SK-N-SH (cell line): ENCODE measurements at regions not wholly inside any gene's neighbourhood (a gene's known extent, or its start where the extent isn't known, plus 50 kb on each side); places are given as distances from the start of the nearest gene placed in this dataset.

Source experiments
- CTCF ChIA-PET: fragments of 300-600, 350-600 bp; formaldehyde crosslinking; extraction: SDS; loops from one replicate; lab custom pipeline; 2021; lab: Yijun Ruan, JAX
- POLR2A ChIA-PET: fragments of 350-600 bp; sonication (Branson Sonifier 250); formaldehyde crosslinking; extraction: SDS; loops from one replicate; lab custom pipeline; 2020; ENCODE audit warnings: antibody characterized with exemption, inconsistent platforms; lab: Yijun Ruan, JAX
- DNase-seq: peaks from one replicate; pipeline ENCODE4 v3.0.0; 2012
- H2AFZ ChIP-seq: fragments of 200-600 bp; sonication (generic); 2 replicates; pipeline ENCODE4 v1.8.1; 2016; ENCODE audit warnings: antibody characterized with exemption, mild to moderate bottlenecking, low read depth
- H3F3A ChIP-seq: fragments of 200-600 bp; sonication (generic); replicated peaks from 2 replicates; pipeline ENCODE3; 2016; ENCODE audit warnings: antibody characterized with exemption, mild to moderate bottlenecking; ENCODE audit not compliant: insufficient read depth
- H3K27ac ChIP-seq, 2 experiments: fragments of 200-500 bp in 1 of 2; fragments of 200-600 bp in 1 of 2; sonication (Bioruptor generic) in 1 of 2; sonication (generic), shearing (Covaris generic) in 1 of 2; 2 replicates each; pipeline versions ENCODE4 v1.5.1 to v1.6.1; 2014 to 2016; ENCODE audit warnings: low read depth in 2 of 2, inconsistent platforms in 1 of 2, low read length in 1 of 2, mild to moderate bottlenecking in 1 of 2, mixed read lengths in 1 of 2
- H3K27me3 ChIP-seq: fragments of 200-600 bp; sonication (generic), shearing (Covaris generic); 2 replicates; pipeline ENCODE4 v1.6.1; 2016; ENCODE audit warnings: mixed run types; ENCODE audit not compliant: insufficient read depth
- H3K36me3 ChIP-seq, 2 experiments: fragments of 200-500 bp in 1 of 2; fragments of 200-600 bp in 1 of 2; sonication (Bioruptor generic) in 1 of 2; sonication (generic) in 1 of 2; replicated peaks in 1 of 2; 2 replicates each; pipeline versions ENCODE3 to v1.5.1; 2014 to 2016; ENCODE audit warnings: low read length in 1 of 2, mild to moderate bottlenecking in 1 of 2; ENCODE audit not compliant: insufficient read depth in 2 of 2, control insufficient read depth in 1 of 2
- H3K4me1 ChIP-seq, 2 experiments: fragments of 200-500 bp in 1 of 2; fragments of 200-600 bp in 1 of 2; sonication (Bioruptor generic) in 1 of 2; sonication (generic), shearing (Covaris generic) in 1 of 2; 2 replicates each; pipeline versions ENCODE4 v1.5.1 to v1.6.1; 2014 to 2016; ENCODE audit warnings: low read depth in 1 of 2, low read length in 1 of 2, mixed run types in 1 of 2; ENCODE audit not compliant: insufficient read depth in 2 of 2, control insufficient read depth in 1 of 2
- H3K4me2 ChIP-seq: fragments of 200-600 bp; sonication (generic), shearing (Covaris generic); 2 replicates; pipeline ENCODE4 v1.6.1; 2017; ENCODE audit warnings: mixed run types
- H3K4me3 ChIP-seq, 2 experiments: fragments of 200-500 bp in 1 of 2; fragments of 200-600 bp in 1 of 2; sonication (Bioruptor generic) in 1 of 2; sonication (generic), shearing (Covaris generic) in 1 of 2; 2 replicates each; pipeline versions ENCODE4 v1.5.1 to v1.8.1; 2014 to 2016; ENCODE audit warnings: low read depth in 2 of 2, inconsistent platforms in 1 of 2, low read length in 1 of 2, mild to moderate bottlenecking in 1 of 2, mixed read lengths in 1 of 2, moderate library complexity in 1 of 2
- H3K79me2 ChIP-seq: fragments of 200-600 bp; sonication (generic); 2 replicates; pipeline ENCODE4 v1.8.1; 2017; ENCODE audit warnings: mild to moderate bottlenecking; ENCODE audit not compliant: insufficient read depth
- H3K9ac ChIP-seq: fragments of 200-600 bp; sonication (generic); 2 replicates; pipeline ENCODE4 v1.6.1; 2017; ENCODE audit warnings: mixed run types
- H3K9me2 ChIP-seq: fragments of 200-600 bp; sonication (generic); 2 replicates; pipeline ENCODE4 v1.6.1; 2017; ENCODE audit warnings: mixed run types
- H3K9me3 ChIP-seq: fragments of 200-600 bp; sonication (generic); 2 replicates; pipeline ENCODE4 v1.6.1; 2017; ENCODE audit warnings: mixed run types, mild to moderate bottlenecking, moderate library complexity
- H4K20me1 ChIP-seq: fragments of 200-600 bp; sonication (generic); 2 replicates; pipeline ENCODE4 v1.6.1; 2017; ENCODE audit warnings: mild to moderate bottlenecking, mixed run types; ENCODE audit not compliant: insufficient read depth
- CHD2 ChIP-seq: fragments of 150-350 bp; IDR thresholded peaks from 2 replicates; pipeline ENCODE4 v1.6.1; 2018; ENCODE audit warnings: low read length; ENCODE audit not compliant: partially characterized antibody
- ELF1 ChIP-seq: IDR thresholded peaks from 2 replicates; pipeline ENCODE4 v1.4.0; 2012
- EZH2phosphoT487 ChIP-seq: fragments of 200-600 bp; sonication (generic); IDR thresholded peaks from 2 replicates; pipeline ENCODE4 v1.6.1; 2017; ENCODE audit warnings: low read depth, mixed run types, mild to moderate bottlenecking, antibody characterized with exemption, moderate library complexity, borderline replicate concordance
- FOSL2 ChIP-seq: IDR thresholded peaks from 2 replicates; pipeline ENCODE4 v1.4.0; 2012; ENCODE audit warnings: low read depth, mild to moderate bottlenecking, moderate library complexity, borderline replicate concordance
- FOXJ3 ChIP-seq: sonication (generic); formaldehyde crosslinking; IDR thresholded peaks from 2 replicates; pipeline ENCODE4 v1.5.1; 2020; ENCODE audit warnings: mild to moderate bottlenecking, missing genetic modification reagents
- FOXM1 ChIP-seq: IDR thresholded peaks from 2 replicates; pipeline ENCODE4 v1.4.0; 2012; ENCODE audit warnings: low read depth, mild to moderate bottlenecking
- GABPA ChIP-seq: IDR thresholded peaks from 2 replicates; pipeline ENCODE4 v1.4.0; 2012; ENCODE audit warnings: low read depth, mild to moderate bottlenecking
- IRF3 ChIP-seq: fragments of 150-350 bp; IDR thresholded peaks from 2 replicates; pipeline ENCODE4 v1.6.1; 2016; ENCODE audit warnings: mild to moderate bottlenecking, low read depth, low read length
- MEF2A ChIP-seq: IDR thresholded peaks from 2 replicates; pipeline ENCODE4 v1.4.0; 2012; ENCODE audit warnings: low read depth, borderline replicate concordance
- MXI1 ChIP-seq: IDR thresholded peaks from 2 replicates; pipeline ENCODE4 v1.6.1; 2012; ENCODE audit warnings: mild to moderate bottlenecking, low read depth, low read length, improper control_type of control experiment
- NFIC ChIP-seq: IDR thresholded peaks from 2 replicates; pipeline ENCODE4 v1.4.0; 2012; ENCODE audit warnings: borderline replicate concordance
- NRF1 ChIP-seq: IDR thresholded peaks from 2 replicates; pipeline ENCODE4 v1.6.1; 2012; ENCODE audit warnings: low read depth, mild to moderate bottlenecking, low read length
- RAD21 ChIP-seq: IDR thresholded peaks from 2 replicates; pipeline ENCODE4 v1.6.1; 2012; ENCODE audit warnings: mild to moderate bottlenecking, low read length
- RXRA ChIP-seq: IDR thresholded peaks from 2 replicates; pipeline ENCODE4 v1.4.0; 2012; ENCODE audit warnings: low read depth, mild to moderate bottlenecking, borderline replicate concordance
- SIN3A ChIP-seq: IDR thresholded peaks from 2 replicates; pipeline ENCODE4 v1.6.1; 2012; ENCODE audit warnings: low read depth, mild to moderate bottlenecking, low read length, moderate library complexity, borderline replicate concordance
- SMC3 ChIP-seq: IDR thresholded peaks from 2 replicates; pipeline ENCODE4 v1.6.1; 2012; ENCODE audit warnings: low read depth, low read length, improper control_type of control experiment
- TCF12 ChIP-seq: IDR thresholded peaks from 2 replicates; pipeline ENCODE4 v1.4.0; 2012
- USF1 ChIP-seq: IDR thresholded peaks from 2 replicates; pipeline ENCODE4 v1.4.0; 2012; ENCODE audit warnings: low read depth, borderline replicate concordance
- USF2 ChIP-seq: fragments of 150-350 bp; IDR thresholded peaks from 2 replicates; pipeline ENCODE4 v1.6.1; 2017; ENCODE audit warnings: antibody characterized with exemption, low read length, low read depth, borderline replicate concordance
- YY1 ChIP-seq: IDR thresholded peaks from 2 replicates; pipeline ENCODE4 v1.4.0; 2012; ENCODE audit warnings: low read depth, mild to moderate bottlenecking
- WGBS: methylation state at CpG from one replicate; pipeline ENCODE4 v1.1.6; 2017; ENCODE audit warnings: low lambda C conversion rate; 5-methylcytosine and 5-hydroxymethylcytosine counted together

- Histone ChIP-seq H2AFZ (no peak overlapping the region), H3K9me2 (no peaks in the 10 kb centered on the region), H4K20me1 (no peaks in the 10 kb centered on the region), H3K9ac (no peak overlapping the region), H3K36me3 (no peaks in the 10 kb centered on the region), H3K4me2 (no peak overlapping the region), H3K4me3 (no peak overlapping the region), H3K27ac (no peak overlapping the region), H3K79me2 (no peaks in the 10 kb centered on the region), H3K27me3 (no peaks in the 10 kb centered on the region; the same call in 1 of the 2 replicates), H3K9me3 (no peaks in the 10 kb centered on the region), H3F3A (no peaks in the 10 kb centered on the region), H3K4me1 (peaks cover 0 to 12% of the 10 kb centered on the region in 2 experiments; a peak in 1 of 4 replicates)
- POLR2A ChIA-PET, result no interaction called here
- CTCF ChIA-PET, result no interaction called here
- no peak for DNase-seq
- TF ChIP-seq RAD21 (no peak), ELF1 (no peak), SIN3A (no peak)
- 5% methylated on average over 11 of the region's 11 CpGs for WGBS
Observed at GRCh38 chr14:57943541-57943940, 77.6 kb upstream of the SLC35F4 start.

DNA sequence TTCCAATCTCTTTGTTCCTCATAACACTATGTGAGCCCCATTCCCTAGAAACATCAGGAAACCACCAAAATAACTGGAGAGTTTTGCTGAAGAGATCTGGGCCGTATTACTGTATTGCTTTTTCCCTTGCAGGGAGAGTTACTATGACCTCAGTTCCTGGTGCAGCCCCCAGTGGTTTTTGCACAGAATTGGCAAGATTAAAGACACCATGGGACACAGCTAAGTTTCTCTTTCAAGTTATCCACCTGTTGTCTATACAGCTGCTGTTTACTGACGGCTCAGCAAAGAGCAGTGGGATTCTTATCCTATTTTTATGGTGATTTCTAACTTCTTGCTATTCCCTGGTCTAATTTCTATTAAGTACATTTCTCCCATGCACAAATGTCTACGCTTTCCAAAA lies 77.1 kb upstream of the SLC35F4 start:
- Histone ChIP-seq H3K9ac (no peak overlapping the region), H3K4me3 (no peak overlapping the region), H3K9me2 (no peaks in the 10 kb centered on the region), H3K4me2 (no peak overlapping the region), H3K36me3 (no peaks in the 10 kb centered on the region), H3K79me2 (no peaks in the 10 kb centered on the region), H3K27ac (no peak overlapping the region), H3K27me3 (no peaks in the 10 kb centered on the region; the same call in 1 of the 2 replicates), H3K4me1 (peaks cover 0 to 12% of the 10 kb centered on the region in 2 experiments; a peak in 1 of 4 replicates), H2AFZ (no peak overlapping the region), H3K9me3 (no peaks in the 10 kb centered on the region), H4K20me1 (no peaks in the 10 kb centered on the region), H3F3A (no peaks in the 10 kb centered on the region)
- CTCF ChIA-PET, result no interaction called here
- POLR2A ChIA-PET, result no interaction called here
- DNase-seq, result no peak
- TF ChIP-seq CHD2, result no peak
- no peak for TF ChIP-seq TCF12
- TF ChIP-seq FOXM1, result no peak
- no peak for TF ChIP-seq RAD21
- TF ChIP-seq MXI1, result no peak
- no peak for TF ChIP-seq NFIC
- TF ChIP-seq GABPA, result no peak
- TF ChIP-seq SMC3, result no peak
- TF ChIP-seq ELF1, result no peak
- no peak for TF ChIP-seq FOSL2
- TF ChIP-seq FOXJ3 (CRISPR knock-in tag), result no peak
- no peak for TF ChIP-seq RXRA
- TF ChIP-seq IRF3, result no peak
- WGBS, result 6% methylated on average over 3 of the region's 3 CpGs

DNA sequence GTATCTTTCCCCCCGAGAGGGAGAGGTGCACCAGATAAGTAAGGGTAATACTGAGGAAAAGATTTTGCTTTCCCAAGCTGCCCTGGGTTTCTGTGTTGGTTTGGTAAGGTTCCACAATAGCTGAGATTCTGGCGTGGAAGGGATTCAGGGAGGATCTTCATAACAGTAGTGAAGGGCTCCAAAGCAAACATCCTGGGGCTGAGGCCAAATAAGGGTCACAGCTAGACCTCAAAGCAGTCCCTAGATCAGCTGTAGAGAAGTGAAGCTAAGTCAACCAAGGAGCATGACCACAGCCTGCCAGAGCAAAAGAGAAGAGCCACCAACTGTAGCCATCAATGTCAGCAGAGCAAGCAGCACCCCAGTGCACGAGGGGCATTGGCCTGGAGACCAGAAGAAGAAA lies 73.2 kb upstream of the SLC35F4 start:
- 0% methylated on average over 3 of the region's 3 CpGs for WGBS
- H3K9me3 ChIP-seq, result no peaks in the 10 kb centered on the region
- no peak for DNase-seq
- no peak overlapping the region for H3K4me2 ChIP-seq
- ChIA-PET POLR2A (no interaction called here), CTCF (no interaction called here)
- H3K36me3 ChIP-seq, result no peaks in the 10 kb centered on the region
- H3K27me3 ChIP-seq, result no peaks in the 10 kb centered on the region; the same call in 1 of the 2 replicates
- H3K4me3 ChIP-seq, result no peak overlapping the region
- no peaks in the 10 kb centered on the region for H3K79me2 ChIP-seq
- H3K4me1 ChIP-seq, result peaks cover 0 to 9% of the 10 kb centered on the region in 2 experiments; a peak in 1 of 4 replicates
- no peaks in the 10 kb centered on the region for H3K9me2 ChIP-seq
- H2AFZ ChIP-seq, result no peak overlapping the region
- no peak overlapping the region for H3K9ac ChIP-seq
- H3K27ac ChIP-seq, result no peak overlapping the region
- no peaks in the 10 kb centered on the region for H4K20me1 ChIP-seq
- no peaks in the 10 kb centered on the region for H3F3A ChIP-seq
- no peak for TF ChIP-seq USF2
- TF ChIP-seq MEF2A, result no peak
- no peak for TF ChIP-seq NRF1
- no peak for TF ChIP-seq MXI1
- TF ChIP-seq USF1, result no peak
- TF ChIP-seq EZH2phosphoT487, result no peak
- no peak for TF ChIP-seq SIN3A
- TF ChIP-seq YY1, result no peak
- no peak for TF ChIP-seq RAD21
- no peak for TF ChIP-seq IRF3
- TF ChIP-seq RXRA, result no peak
- TF ChIP-seq ELF1, result no peak
